ENCODE measurements at regions not wholly inside any gene's neighbourhood (a gene's known extent, or its start where the extent isn't known, plus 50 kb on each side); places are given as distances from the start of the nearest gene placed in this dataset.
"Not testable (repeated sequence)": the region's sequence is repeated elsewhere in the genome, so short reads cannot be mapped to it uniquely, and the experiment has no call there.

DNA sequence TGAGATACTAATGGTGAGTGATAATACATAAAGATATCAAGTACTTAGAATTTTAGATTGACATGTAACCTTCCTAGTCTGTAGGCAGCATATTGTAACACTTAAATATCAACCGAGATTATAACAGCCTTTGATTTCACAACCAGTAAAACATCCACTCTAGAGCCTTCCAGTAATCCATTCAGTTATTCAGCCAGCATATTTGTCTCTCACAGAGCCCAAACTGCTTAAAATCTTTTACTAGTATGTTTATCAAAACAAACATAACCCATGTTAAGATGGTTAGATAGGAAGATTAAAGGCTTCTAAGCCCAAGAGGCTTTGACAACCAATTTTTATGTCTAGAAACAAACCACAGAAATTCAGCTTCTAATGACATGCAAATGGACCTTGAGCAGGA, 177.9 kb upstream of the FST start:
- Histone ChIP-seq H3K79me2 (ENCODE audit: insufficient read depth, low read length) (no peaks in the 10 kb centered on the region), H3K36me3 (replicated peaks in 1 of 2; ENCODE audit: control insufficient read depth in 1 of 2, insufficient read depth in 2 of 2, low read length in 2 of 2) (no peaks in the 10 kb centered on the region), H3K9ac (ENCODE audit: insufficient read depth, low read length, poor library complexity, severe bottlenecking) (no peak overlapping the region), H4K20me1 (ENCODE audit: insufficient read depth, low read length) (no peaks in the 10 kb centered on the region), H3K4me1 (ENCODE audit: control insufficient read depth in 1 of 2, insufficient read depth in 2 of 2, low read length in 2 of 2) (no peaks in the 10 kb centered on the region), H3K4me2 (replicated peaks; ENCODE audit: extremely low read depth, low read length, poor library complexity, severe bottlenecking) (no peak overlapping the region), H2AFZ (ENCODE audit: insufficient read depth, low read depth, low read length, poor library complexity, severe bottlenecking) (no peak overlapping the region), H3K27me3 (ENCODE audit: control insufficient read depth in 2 of 2, insufficient read depth in 2 of 2, low read length in 2 of 2) (no peaks in the 10 kb centered on the region), H3K27ac (ENCODE audit: low read depth in 1 of 2, low read length in 2 of 2) (no peak overlapping the region), H3K4me3 (replicated peaks in 1 of 3; ENCODE audit: low read depth in 2 of 3, low read length in 3 of 3) (no peak overlapping the region), H3K9me3 (replicated peaks in 1 of 2; ENCODE audit: control insufficient read depth in 1 of 2, insufficient read depth in 1 of 2, low read length in 2 of 2) (no peaks in the 10 kb centered on the region)
- Mint-ChIP-seq H3K9me3 (peaks cover 0 to 12% (median 8%) of the 10 kb centered on the region in 7 donors), H3K27me3 (ENCODE audit: low read depth in 3 of 3) (peaks cover 0 to 4% (median 2%) of the 10 kb centered on the region in 3 donors), H3K4me3 (no peak overlapping the region), H3K36me3 (no peaks in the 10 kb centered on the region), H3K4me1 (no peaks in the 10 kb centered on the region), H3K27ac (no peak overlapping the region)
- WGBS (ENCODE audit: insufficient coverage), result no CpG with 5 or more reads among the region's 1 CpG
- TF ChIP-seq, protein P1, sequence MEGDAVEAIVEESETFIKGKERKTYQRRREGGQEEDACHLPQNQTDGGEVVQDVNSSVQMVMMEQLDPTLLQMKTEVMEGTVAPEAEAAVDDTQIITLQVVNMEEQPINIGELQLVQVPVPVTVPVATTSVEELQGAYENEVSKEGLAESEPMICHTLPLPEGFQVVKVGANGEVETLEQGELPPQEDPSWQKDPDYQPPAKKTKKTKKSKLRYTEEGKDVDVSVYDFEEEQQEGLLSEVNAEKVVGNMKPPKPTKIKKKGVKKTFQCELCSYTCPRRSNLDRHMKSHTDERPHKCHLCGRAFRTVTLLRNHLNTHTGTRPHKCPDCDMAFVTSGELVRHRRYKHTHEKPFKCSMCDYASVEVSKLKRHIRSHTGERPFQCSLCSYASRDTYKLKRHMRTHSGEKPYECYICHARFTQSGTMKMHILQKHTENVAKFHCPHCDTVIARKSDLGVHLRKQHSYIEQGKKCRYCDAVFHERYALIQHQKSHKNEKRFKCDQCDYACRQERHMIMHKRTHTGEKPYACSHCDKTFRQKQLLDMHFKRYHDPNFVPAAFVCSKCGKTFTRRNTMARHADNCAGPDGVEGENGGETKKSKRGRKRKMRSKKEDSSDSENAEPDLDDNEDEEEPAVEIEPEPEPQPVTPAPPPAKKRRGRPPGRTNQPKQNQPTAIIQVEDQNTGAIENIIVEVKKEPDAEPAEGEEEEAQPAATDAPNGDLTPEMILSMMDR (IDR thresholded peaks at IDR 0.05), result no peak
- no peak for DNase-seq
- intact Hi-C loops (cut with micrococcal nuclease), result no loop called here

- H3K36me3 Mint-ChIP-seq, result no peaks in the 10 kb centered on the region
- WGBS (ENCODE audit: insufficient coverage), result no CpG with 5 or more reads among the region's 1 CpG
Observed at GRCh38 chr5:53303105-53303504, 177.3 kb upstream of the FST start.

DNA sequence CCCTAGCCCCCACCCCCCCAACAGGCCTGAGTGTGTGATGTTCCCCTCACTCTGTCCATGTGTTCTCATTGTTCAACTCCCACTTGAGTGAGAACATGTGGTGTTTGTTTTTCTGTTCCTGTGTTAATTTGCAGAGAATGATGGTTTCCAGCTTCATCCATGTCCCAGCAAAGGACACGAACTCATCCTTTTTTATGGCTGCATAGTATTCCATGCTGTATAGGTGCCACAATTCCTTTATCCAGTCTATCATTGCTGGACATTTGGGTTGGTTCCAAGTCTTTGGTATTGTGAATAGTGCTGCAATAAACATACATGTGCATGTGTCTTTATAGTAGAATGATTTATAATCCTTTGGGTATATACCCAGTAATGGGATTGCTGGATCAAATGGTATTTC, 175.1 kb upstream of the FST start:
- peaks cover 9 to 24% (median 14%) of the 10 kb centered on the region in 7 donors for H3K9me3 Mint-ChIP-seq
- H3K79me2 ChIP-seq (ENCODE audit: insufficient read depth, low read length); H3K9me3 ChIP-seq (replicated peaks in 1 of 2; ENCODE audit: control insufficient read depth in 1 of 2, insufficient read depth in 1 of 2, low read length in 2 of 2); H3K4me2 ChIP-seq (replicated peaks; ENCODE audit: extremely low read depth, low read length, poor library complexity, severe bottlenecking); H3K27me3 Mint-ChIP-seq (ENCODE audit: low read depth in 3 of 3); H3K36me3 ChIP-seq (replicated peaks in 1 of 2; ENCODE audit: control insufficient read depth in 1 of 2, insufficient read depth in 2 of 2, low read length in 2 of 2); H2AFZ ChIP-seq (ENCODE audit: insufficient read depth, low read depth, low read length, poor library complexity, severe bottlenecking); H4K20me1 ChIP-seq (ENCODE audit: insufficient read depth, low read length); H3K4me3 ChIP-seq (replicated peaks in 1 of 3; ENCODE audit: low read depth in 2 of 3, low read length in 3 of 3); H3K4me1 Mint-ChIP-seq; H3K9ac ChIP-seq (ENCODE audit: insufficient read depth, low read length, poor library complexity, severe bottlenecking); H3K4me1 ChIP-seq (ENCODE audit: control insufficient read depth in 1 of 2, insufficient read depth in 2 of 2, low read length in 2 of 2); H3K27ac ChIP-seq (ENCODE audit: low read depth in 1 of 2, low read length in 2 of 2); H3K4me3 Mint-ChIP-seq; intact Hi-C loops (cut with micrococcal nuclease); DNase-seq; H3K27ac Mint-ChIP-seq; H3K27me3 ChIP-seq (ENCODE audit: control insufficient read depth in 2 of 2, insufficient read depth in 2 of 2, low read length in 2 of 2); H3K36me3 Mint-ChIP-seq: not testable (repeated sequence)
- WGBS (ENCODE audit: insufficient coverage), result no CpG with 5 or more reads among the region's 1 CpG

More at GRCh38 chr5:53303105-53303504, 177.3 kb upstream of the FST start:
- Histone ChIP-seq H3K36me3 (replicated peaks in 1 of 2; ENCODE audit: control insufficient read depth in 1 of 2, insufficient read depth in 2 of 2, low read length in 2 of 2) (no peaks in the 10 kb centered on the region), H3K9me3 (replicated peaks in 1 of 2; ENCODE audit: control insufficient read depth in 1 of 2, insufficient read depth in 1 of 2, low read length in 2 of 2) (no peaks in the 10 kb centered on the region), H4K20me1 (ENCODE audit: insufficient read depth, low read length) (no peaks in the 10 kb centered on the region), H3K4me3 (replicated peaks in 1 of 3; ENCODE audit: low read depth in 2 of 3, low read length in 3 of 3) (no peak overlapping the region), H3K4me1 (ENCODE audit: control insufficient read depth in 1 of 2, insufficient read depth in 2 of 2, low read length in 2 of 2) (no peaks in the 10 kb centered on the region), H3K27me3 (ENCODE audit: control insufficient read depth in 2 of 2, insufficient read depth in 2 of 2, low read length in 2 of 2) (no peaks in the 10 kb centered on the region), H3K4me2 (replicated peaks; ENCODE audit: extremely low read depth, low read length, poor library complexity, severe bottlenecking) (no peak overlapping the region), H3K27ac (ENCODE audit: low read depth in 1 of 2, low read length in 2 of 2) (no peak overlapping the region), H3K79me2 (ENCODE audit: insufficient read depth, low read length) (no peaks in the 10 kb centered on the region), H2AFZ (ENCODE audit: insufficient read depth, low read depth, low read length, poor library complexity, severe bottlenecking) (no peak overlapping the region), H3K9ac (ENCODE audit: insufficient read depth, low read length, poor library complexity, severe bottlenecking) (no peak overlapping the region)
- Mint-ChIP-seq H3K9me3 (peaks cover 3 to 15% (median 8%) of the 10 kb centered on the region in 7 donors), H3K27me3 (ENCODE audit: low read depth in 3 of 3) (peaks cover 0 to 4% (median 2%) of the 10 kb centered on the region in 3 donors), H3K4me3 (no peak overlapping the region), H3K4me1 (no peaks in the 10 kb centered on the region), H3K27ac (no peak overlapping the region)
- no peak for DNase-seq
- TF ChIP-seq, protein P1 (IDR thresholded peaks at IDR 0.05), result no peak
- intact Hi-C loops (cut with micrococcal nuclease), result no loop called here

Measured in CD14-positive monocyte (primary cell).